IMR-90 (cell line): ENCODE measurements at regions not wholly inside any gene's neighbourhood (a gene's known extent, or its start where the extent isn't known, plus 50 kb on each side); places are given as distances from the start of the nearest gene placed in this dataset.

Experiments used
- ATAC-seq: fragments of 200-7000 bp; cut with Tn5 transposase; 2 replicates; pipeline ENCODE4 v1.9.1; 2020; ENCODE audit warnings: low read depth, mild to moderate bottlenecking, moderate library complexity
- BruUV-seq: library from RNA; stranded (reverse); fragments of 400-500 nt; replicated peaks from 2 replicates; lab custom pipeline; 2021; lab: Mats Ljungman, UMichigan
- CTCF ChIA-PET: fragments of 300-600 bp; formaldehyde crosslinking; extraction: SDS; loops from one replicate; lab custom pipeline; 2021; ENCODE audit warnings: antibody characterized with exemption; lab: Yijun Ruan, JAX
- POLR2A ChIA-PET: fragments of 300-600 bp; sonication (Branson Sonifier 250); formaldehyde crosslinking; loops from one replicate; lab custom pipeline; 2022; ENCODE audit warnings: antibody characterized with exemption; ENCODE audit not compliant: unreplicated experiment; lab: Charles Lee
- DNase-seq: peaks from one replicate; pipeline ENCODE4 v3.0.0; 2013
- H2AFZ ChIP-seq: replicated peaks from 2 replicates; pipeline ENCODE3; 2013; ENCODE audit warnings: low read length, mild to moderate bottlenecking; ENCODE audit not compliant: poor library complexity
- H2AK5ac ChIP-seq: 2 replicates; pipeline ENCODE4 v1.6.1; 2013; ENCODE audit warnings: low read depth, low read length, inconsistent platforms
- H2AK9ac ChIP-seq: replicated peaks from 2 replicates; pipeline ENCODE3; 2013; ENCODE audit warnings: mild to moderate bottlenecking, low read depth, low read length, moderate library complexity; ENCODE audit not compliant: poor library complexity
- H2BK120ac ChIP-seq: 2 replicates; pipeline ENCODE4 v1.6.1; 2013; ENCODE audit warnings: low read depth, low read length, inconsistent platforms
- H2BK15ac ChIP-seq: 3 replicates; pipeline ENCODE4 v1.6.1; 2013; ENCODE audit warnings: low read depth, low read length, inconsistent platforms
- H2BK20ac ChIP-seq: 2 replicates; pipeline ENCODE4 v1.6.1; 2013; ENCODE audit warnings: low read depth, mild to moderate bottlenecking, inconsistent platforms, low read length, moderate library complexity
- H2BK5ac ChIP-seq: 2 replicates; pipeline ENCODE4 v1.6.1; 2013; ENCODE audit warnings: mild to moderate bottlenecking, low read depth, low read length, inconsistent platforms; ENCODE audit not compliant: poor library complexity, severe bottlenecking
- H3K14ac ChIP-seq: replicated peaks from 2 replicates; pipeline ENCODE4 v1.6.1; 2013; ENCODE audit warnings: low read depth, low read length, inconsistent platforms
- H3K18ac ChIP-seq: 2 replicates; pipeline ENCODE4 v1.6.1; 2013; ENCODE audit warnings: low read depth, low read length, control low read depth
- H3K23ac ChIP-seq: 2 replicates; pipeline ENCODE4 v1.6.1; 2013; ENCODE audit warnings: low read depth, low read length, inconsistent platforms
- H3K27ac ChIP-seq: 2 replicates; pipeline ENCODE4 v1.5.1; 2013; ENCODE audit warnings: mild to moderate bottlenecking, control low read depth, low read length; ENCODE audit not compliant: insufficient read depth
- H3K27me3 ChIP-seq: 2 replicates; pipeline ENCODE4 v1.6.1; 2013; ENCODE audit warnings: low read length; ENCODE audit not compliant: control insufficient read depth, insufficient read depth
- H3K36me3 ChIP-seq: 2 replicates; pipeline ENCODE4 v1.6.1; 2013; ENCODE audit warnings: low read length, mixed read lengths; ENCODE audit not compliant: control insufficient read depth, insufficient read depth
- H3K4ac ChIP-seq: 2 replicates; pipeline ENCODE4 v1.6.1; 2013; ENCODE audit warnings: low read depth, low read length, inconsistent platforms
- H3K4me1 ChIP-seq: 2 replicates; pipeline ENCODE4 v1.6.1; 2013; ENCODE audit warnings: low read length, mixed read lengths; ENCODE audit not compliant: control insufficient read depth, insufficient read depth
- H3K4me2 ChIP-seq: 2 replicates; pipeline ENCODE4 v1.6.1; 2013; ENCODE audit warnings: low read depth, mild to moderate bottlenecking, control low read depth, low read length, moderate library complexity
- H3K4me3 ChIP-seq: 2 replicates; pipeline ENCODE4 v1.5.1; 2013; ENCODE audit warnings: low read depth, mild to moderate bottlenecking, control low read depth, low read length, moderate library complexity; ENCODE audit not compliant: insufficient read depth
- H3K56ac ChIP-seq: 2 replicates; pipeline ENCODE4 v1.6.1; 2013; ENCODE audit warnings: low read length, inconsistent platforms; ENCODE audit not compliant: insufficient read depth; ENCODE audit errors: extremely low read depth
- H3K79me1 ChIP-seq, 2 experiments: 2 replicates each; pipeline ENCODE4 v1.6.1; 2013; ENCODE audit warnings: low read length in 2 of 2, inconsistent platforms in 1 of 2, low read depth in 1 of 2
- H3K9ac ChIP-seq: 2 replicates; pipeline ENCODE4 v1.6.1; 2013; ENCODE audit warnings: low read depth, low read length, control low read depth
- H3K9me1 ChIP-seq: 2 replicates; pipeline ENCODE4 v1.6.1; 2013; ENCODE audit warnings: low read length, inconsistent platforms; ENCODE audit not compliant: insufficient read depth
- H3K9me3 ChIP-seq: 2 replicates; pipeline ENCODE4 v1.6.1; 2013; ENCODE audit warnings: low read length; ENCODE audit not compliant: control insufficient read depth, insufficient read depth
- H4K20me1 ChIP-seq: 2 replicates; pipeline ENCODE4 v1.6.1; 2013; ENCODE audit warnings: low read length, inconsistent platforms; ENCODE audit not compliant: insufficient read depth
- H4K5ac ChIP-seq: 2 replicates; pipeline ENCODE4 v1.6.1; 2013; ENCODE audit warnings: mild to moderate bottlenecking, low read depth, low read length, control low read depth
- H4K8ac ChIP-seq, 2 experiments: 2 replicates each; pipeline ENCODE4 v1.6.1; 2013; ENCODE audit warnings: low read depth in 2 of 2, low read length in 2 of 2, control low read depth in 1 of 2, inconsistent platforms in 1 of 2
- H4K91ac ChIP-seq: 2 replicates; pipeline ENCODE4 v1.6.1; 2013; ENCODE audit warnings: low read depth, low read length, inconsistent platforms; ENCODE audit not compliant: insufficient read depth
- CEBPB ChIP-seq: IDR thresholded peaks from 2 replicates; pipeline ENCODE4 v1.6.1; 2012; ENCODE audit warnings: low read depth, low read length, improper control_type of control experiment
- CTCF ChIP-seq: conservative IDR thresholded peaks from 2 replicates; pipeline ENCODE4 v1.5.1; 2012; ENCODE audit warnings: mild to moderate bottlenecking, low read depth, low read length, improper control_type of control experiment
- FOS ChIP-seq: fragments of 150-350 bp; IDR thresholded peaks from 2 replicates; pipeline ENCODE4 v1.6.1; 2016; ENCODE audit warnings: low read depth, low read length
- MAFK ChIP-seq: IDR thresholded peaks from 2 replicates; pipeline ENCODE4 v1.6.1; 2012; ENCODE audit warnings: low read depth, low read length, improper control_type of control experiment
- MAZ ChIP-seq: IDR thresholded peaks from 2 replicates; pipeline ENCODE4 v1.6.1; 2012; ENCODE audit warnings: low read depth, mild to moderate bottlenecking, low read length, improper control_type of control experiment, moderate library complexity, borderline replicate concordance
- MXI1 ChIP-seq: IDR thresholded peaks from 2 replicates; pipeline ENCODE4 v1.6.1; 2012; ENCODE audit warnings: low read depth, mild to moderate bottlenecking, low read length, moderate library complexity, borderline replicate concordance
- NFE2L2 ChIP-seq: fragments of 150-350 bp; IDR thresholded peaks from 2 replicates; pipeline ENCODE4 v1.6.1; 2016; ENCODE audit warnings: low read depth, mild to moderate bottlenecking, low read length
- POLR2A ChIP-seq: IDR thresholded peaks from 2 replicates; pipeline ENCODE4 v1.6.1; 2012; ENCODE audit warnings: mild to moderate bottlenecking, low read depth, low read length
- RFX5 ChIP-seq: IDR thresholded peaks from 2 replicates; pipeline ENCODE4 v1.8.0; 2012; ENCODE audit warnings: low read depth, mild to moderate bottlenecking, low read length, moderate library complexity
- SMC3 ChIP-seq: fragments of 150-350 bp; IDR thresholded peaks from 2 replicates; pipeline ENCODE4 v1.6.1; 2016; ENCODE audit warnings: low read depth, mild to moderate bottlenecking, antibody characterized with exemption, low read length, moderate library complexity
- USF2 ChIP-seq: fragments of 150-350 bp; IDR thresholded peaks from 2 replicates; pipeline ENCODE4 v1.6.1; 2017; ENCODE audit warnings: mild to moderate bottlenecking, antibody characterized with exemption, low read length, low read depth
- WGBS, 2 experiments: methylation state at CpG; one replicate each; pipeline versions ENCODE4 v1.1.5 to v1.1.7; 2013; ENCODE audit warnings: missing lambda C conversion rate in 2 of 2; ENCODE audit not compliant: insufficient read length in 1 of 2; ENCODE audit errors: extremely low coverage in 2 of 2; 5-methylcytosine and 5-hydroxymethylcytosine counted together
- dilution Hi-C: fragments of 300-500 bp; cut with HindIII; formaldehyde crosslinking; loops from one replicate; pipeline ENCODE4 v1.14.3; 2018; ENCODE audit warnings: low sequenced_read_pairs; ENCODE audit not compliant: unreplicated experiment
- in situ Hi-C: fragments of 300-500 bp; cut with MboI; formaldehyde crosslinking; loops from 3 replicates; pipeline ENCODE4 v1.14.3; 2019; ENCODE audit warnings: low sequenced_read_pairs, inconsistent platforms, mixed read lengths
- intact Hi-C: fragments of 100-400 bp; cut with micrococcal nuclease; formaldehyde crosslinking; loops from 2 replicates; pipeline ENCODE4 v1.10.0; 2022

- Histone ChIP-seq H3K27me3 (no peaks in the 10 kb centered on the region), H3K4me3 (no peak overlapping the region), H3K79me1 (no peaks in the 10 kb centered on the region), H3K36me3 (no peaks in the 10 kb centered on the region), H3K56ac (no peak overlapping the region), H3K14ac (no peak overlapping the region), H4K20me1 (no peaks in the 10 kb centered on the region), H3K9me3 (peaks cover 7% of the 10 kb centered on the region), H4K5ac (no peak overlapping the region), H3K4ac (no peak overlapping the region), H2AFZ (no peak overlapping the region), H3K4me1 (no peaks in the 10 kb centered on the region), H4K91ac (no peak overlapping the region), H2AK5ac (no peak overlapping the region), H2AK9ac (no peak overlapping the region), H3K4me2 (no peak overlapping the region), H2BK15ac (no peak overlapping the region), H3K9ac (no peak overlapping the region), H4K8ac (no peak overlapping the region), H3K23ac (no peak overlapping the region), H2BK120ac (no peak overlapping the region), H2BK5ac (no peak overlapping the region), H3K18ac (no peak overlapping the region), H3K27ac (no peak overlapping the region), H3K9me1 (no peaks in the 10 kb centered on the region), H2BK20ac (no peak overlapping the region)
- dilution Hi-C loops, result no loop called here
- CTCF ChIA-PET, result no interaction called here
- TF ChIP-seq MAFK (no peak), NFE2L2 (no peak), SMC3 (no peak), RFX5 (no peak), USF2 (no peak), POLR2A (no peak), MXI1 (no peak), CTCF (no peak), FOS (no peak), MAZ (no peak), CEBPB (no peak)
- ATAC-seq (no peak), DNase-seq (no peak)
- intact Hi-C loops, result no loop called here
- POLR2A ChIA-PET, result no interaction called here
- in situ Hi-C loops, result no loop called here
- WGBS, 2 experiments, result 88% methylated on average over 3 of the region's 15 CpGs; no CpG with 5 or more reads in 1 of the 2 experiments
- no TSS peak for BruUV-seq
These were observed 1237.0 kb upstream of the USP15 start for GRCh38 chr12:61023231-61023630.
